ENCODE measurements at regions not wholly inside any gene's neighbourhood (a gene's known extent, or its start where the extent isn't known, plus 50 kb on each side); places are given as distances from the start of the nearest gene placed in this dataset.

DNA sequence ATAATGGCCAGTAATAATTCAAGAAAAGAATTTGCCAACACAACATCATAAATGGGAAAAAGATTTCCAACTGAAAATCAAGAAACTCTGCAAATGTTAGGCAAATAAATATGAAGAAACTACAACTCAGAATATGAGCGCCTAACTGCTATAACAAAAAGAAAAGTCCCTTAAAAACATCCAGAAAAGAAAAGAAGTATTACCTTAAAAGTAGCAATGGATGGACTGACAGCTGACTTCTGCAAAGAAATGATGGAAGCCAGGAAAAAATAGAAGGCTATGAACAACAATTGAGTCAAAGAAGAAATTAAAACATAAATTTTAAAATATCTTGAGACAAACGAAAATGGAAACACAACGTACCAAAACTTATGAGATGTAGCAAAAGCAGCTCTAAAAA lies 482.3 kb upstream of the ZNF507 start:
- TF ChIP-seq CTCF (IDR thresholded peaks at IDR 0.05) (no peak), POLR2A (IDR thresholded peaks at IDR 0.05; ENCODE audit: low read depth) (no peak), POLR2AphosphoS5 (IDR thresholded peaks at IDR 0.05) (no peak), EP300 (IDR thresholded peaks at IDR 0.05) (no peak)

Measured in esophagus muscularis mucosa (tissue), 4 donors.